ENCODE measurements at regions not wholly inside any gene's neighbourhood (a gene's known extent, or its start where the extent isn't known, plus 50 kb on each side); places are given as distances from the start of the nearest gene placed in this dataset.

GRCh38 chr11:44502506-44502905 lies 63.0 kb upstream of the CD82 start:
- no peak for DNase-seq

- no peak for DNase-seq
Measured at GRCh38 chr11:44505581-44506054, 59.8 kb upstream of the CD82 start.

GRCh38 chr11:44506375-44507016 lies 59.0 kb upstream of the CD82 start:
- DNase-seq: no peak

- no peak for DNase-seq
Measured at GRCh38 chr11:44507491-44507890, 58.0 kb upstream of the CD82 start.

- no peak for DNase-seq
Measured at GRCh38 chr11:44507896-44508445, 57.5 kb upstream of the CD82 start.

- no peak for DNase-seq
Measured at GRCh38 chr11:44509296-44509695, 56.2 kb upstream of the CD82 start.

- DNase-seq: no peak
Measured at GRCh38 chr11:44510372-44510771, 55.1 kb upstream of the CD82 start.

- DNase-seq: no peak
Measured at GRCh38 chr11:44512818-44513217, 52.6 kb upstream of the CD82 start.

GRCh38 chr11:44515048-44515447 lies 50.4 kb upstream of the CD82 start:
- no peak for DNase-seq

Data from right forelimb (tissue), 1 donor.